Ascending aorta (tissue), 2 donors: ENCODE measurements at regions not wholly inside any gene's neighbourhood (a gene's known extent, or its start where the extent isn't known, plus 50 kb on each side); places are given as distances from the start of the nearest gene placed in this dataset.

Source experiments
- DNase-seq, 2 donors: peaks; one replicate each; pipeline ENCODE4 v3.0.0-alpha.2; 2019; ENCODE audit warnings: low spot score in 2 of 2
- H3K27ac ChIP-seq, 2 donors: fragments of 200-600 bp; sonication (generic); one replicate each; pipeline ENCODE4 v1.5.1; 2016 to 2017; ENCODE audit warnings: mild to moderate bottlenecking in 1 of 2
- H3K27me3 ChIP-seq: fragments of 200-600 bp; sonication (generic); one replicate; pipeline ENCODE4 v1.5.1; 2017
- H3K36me3 ChIP-seq, 2 donors: fragments of 200-600 bp; sonication (generic); one replicate each; pipeline ENCODE4 v1.5.1; 2016
- H3K4me1 ChIP-seq, 2 donors: fragments of 200-600 bp; sonication (generic); one replicate each; pipeline ENCODE4 v1.5.1; 2016 to 2017; ENCODE audit warnings: mild to moderate bottlenecking in 1 of 2
- H3K4me3 ChIP-seq, 2 donors: fragments of 200-600 bp; sonication (generic); one replicate each; pipeline ENCODE4 v1.5.1; 2016 to 2017; ENCODE audit warnings: mild to moderate bottlenecking in 1 of 2
- H3K9me3 ChIP-seq, 2 donors: fragments of 200-600 bp; sonication (generic); one replicate each; pipeline ENCODE4 v1.5.1; 2016
- intact Hi-C: fragments of 100-400 bp; cut with DNase I; formaldehyde crosslinking; loops from one replicate; pipeline ENCODE4 v1.15.1; 2023
- TF ChIP-seq, protein P1 (sequence below), 3 experiments: fragments of 200-600 bp in 2 of 3; fragments of 450-650 bp in 1 of 3; sonication (generic) in 2 of 3; IDR thresholded peaks; one replicate each; pipeline ENCODE4 v1.5.1; 2016 to 2019; ENCODE audit warnings: antibody characterized with exemption in 3 of 3, mild to moderate bottlenecking in 1 of 3, moderate library complexity in 1 of 3

DNA sequence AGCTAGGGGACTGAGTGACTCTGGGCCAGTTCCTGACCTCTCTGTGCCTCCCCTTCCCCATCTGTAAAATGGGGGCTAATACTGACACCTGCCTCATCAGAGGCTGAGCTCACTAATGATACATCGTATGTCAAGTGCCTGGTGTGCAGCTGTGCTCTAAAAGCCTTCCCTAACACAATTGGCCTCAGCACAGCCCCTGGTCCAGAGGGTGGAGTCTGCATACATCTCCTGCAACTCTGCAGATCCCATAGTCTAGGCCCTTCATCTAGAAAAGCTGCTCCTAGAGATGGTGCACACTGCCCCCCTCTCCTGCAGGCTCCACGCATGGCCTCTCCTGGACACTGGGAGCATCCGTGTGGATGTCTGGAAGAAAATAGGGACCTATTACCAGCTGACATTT lies 255.0 kb downstream of the RPS24 start:
- no peak overlapping the region for H3K27ac ChIP-seq
- intact Hi-C loops: no loop called here
- H3K36me3 ChIP-seq: no peaks in the 10 kb centered on the region
- H3K9me3 ChIP-seq: no peaks in the 10 kb centered on the region
- TF ChIP-seq, protein P1, sequence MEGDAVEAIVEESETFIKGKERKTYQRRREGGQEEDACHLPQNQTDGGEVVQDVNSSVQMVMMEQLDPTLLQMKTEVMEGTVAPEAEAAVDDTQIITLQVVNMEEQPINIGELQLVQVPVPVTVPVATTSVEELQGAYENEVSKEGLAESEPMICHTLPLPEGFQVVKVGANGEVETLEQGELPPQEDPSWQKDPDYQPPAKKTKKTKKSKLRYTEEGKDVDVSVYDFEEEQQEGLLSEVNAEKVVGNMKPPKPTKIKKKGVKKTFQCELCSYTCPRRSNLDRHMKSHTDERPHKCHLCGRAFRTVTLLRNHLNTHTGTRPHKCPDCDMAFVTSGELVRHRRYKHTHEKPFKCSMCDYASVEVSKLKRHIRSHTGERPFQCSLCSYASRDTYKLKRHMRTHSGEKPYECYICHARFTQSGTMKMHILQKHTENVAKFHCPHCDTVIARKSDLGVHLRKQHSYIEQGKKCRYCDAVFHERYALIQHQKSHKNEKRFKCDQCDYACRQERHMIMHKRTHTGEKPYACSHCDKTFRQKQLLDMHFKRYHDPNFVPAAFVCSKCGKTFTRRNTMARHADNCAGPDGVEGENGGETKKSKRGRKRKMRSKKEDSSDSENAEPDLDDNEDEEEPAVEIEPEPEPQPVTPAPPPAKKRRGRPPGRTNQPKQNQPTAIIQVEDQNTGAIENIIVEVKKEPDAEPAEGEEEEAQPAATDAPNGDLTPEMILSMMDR (IDR thresholded peaks at IDR 0.05): no peak
- H3K4me1 ChIP-seq: no peaks in the 10 kb centered on the region
- no peak overlapping the region for H3K4me3 ChIP-seq
- no peaks in the 10 kb centered on the region for H3K27me3 ChIP-seq
- no peak for DNase-seq

DNA sequence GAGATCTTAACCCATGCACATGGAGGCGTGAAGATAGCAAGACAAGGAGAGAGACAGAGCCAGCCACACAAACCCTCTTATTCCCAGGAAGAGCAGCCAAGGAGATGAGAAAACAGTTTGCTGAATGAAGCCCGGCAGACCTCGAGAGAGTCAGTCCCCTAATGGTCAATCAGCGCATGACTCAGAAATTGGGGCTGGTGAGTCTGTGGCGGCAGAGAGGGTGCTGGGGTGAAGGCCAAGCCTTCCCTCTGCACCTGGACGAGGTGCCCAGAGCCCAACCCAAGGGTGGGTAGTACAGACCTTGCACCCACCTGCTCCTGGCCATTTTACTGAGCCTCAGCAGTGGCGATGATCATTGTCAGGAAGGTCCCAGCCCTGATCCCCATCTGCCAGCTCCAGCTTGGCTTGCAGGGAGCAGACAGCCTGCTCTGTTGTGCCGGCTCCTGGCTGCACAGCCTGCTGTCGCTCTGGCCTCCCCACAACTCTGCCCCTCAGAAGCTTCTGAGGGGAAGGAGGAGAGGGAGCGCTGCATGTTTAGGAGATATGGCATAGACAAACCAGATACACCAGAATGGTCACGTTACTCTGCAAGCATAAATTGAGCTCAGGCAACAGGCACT lies 256.6 kb downstream of the RPS24 start:
- Histone ChIP-seq H3K36me3 (no peaks in the 10 kb centered on the region), H3K27me3 (no peaks in the 10 kb centered on the region), H3K27ac (no peak overlapping the region), H3K4me3 (no peak overlapping the region), H3K9me3 (no peaks in the 10 kb centered on the region), H3K4me1 (no peaks in the 10 kb centered on the region)
- no peak for DNase-seq
- intact Hi-C loops: no loop called here
- TF ChIP-seq, protein P1 (IDR thresholded peaks at IDR 0.05): no peak

DNA sequence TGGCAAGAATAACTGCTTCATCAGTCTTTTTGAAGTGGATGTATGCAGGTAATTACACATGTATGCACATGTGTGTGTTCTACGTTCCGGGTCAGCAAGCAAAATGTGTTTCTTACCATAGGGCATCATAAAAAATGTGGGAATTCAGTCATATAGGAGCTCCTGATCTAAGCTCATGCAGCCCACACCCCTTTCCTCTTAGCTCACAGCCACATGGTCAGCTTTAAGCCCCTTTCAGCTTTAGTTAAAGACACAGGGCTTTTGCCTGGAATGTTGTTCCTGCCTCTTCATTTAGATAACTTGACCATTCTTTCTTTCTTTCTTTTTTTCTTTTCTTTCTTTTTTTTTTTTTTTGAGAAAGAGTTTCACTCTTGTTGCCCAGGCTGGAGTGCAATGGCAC lies 258.1 kb downstream of the RPS24 start:
- no peak for DNase-seq
- Histone ChIP-seq H3K4me1 (no peaks in the 10 kb centered on the region), H3K36me3 (no peaks in the 10 kb centered on the region), H3K4me3 (no peak overlapping the region), H3K9me3 (no peaks in the 10 kb centered on the region), H3K27me3 (no peaks in the 10 kb centered on the region), H3K27ac (no peak overlapping the region)
- TF ChIP-seq, protein P1 (IDR thresholded peaks at IDR 0.05): no peak
- intact Hi-C loops: no loop called here

DNA sequence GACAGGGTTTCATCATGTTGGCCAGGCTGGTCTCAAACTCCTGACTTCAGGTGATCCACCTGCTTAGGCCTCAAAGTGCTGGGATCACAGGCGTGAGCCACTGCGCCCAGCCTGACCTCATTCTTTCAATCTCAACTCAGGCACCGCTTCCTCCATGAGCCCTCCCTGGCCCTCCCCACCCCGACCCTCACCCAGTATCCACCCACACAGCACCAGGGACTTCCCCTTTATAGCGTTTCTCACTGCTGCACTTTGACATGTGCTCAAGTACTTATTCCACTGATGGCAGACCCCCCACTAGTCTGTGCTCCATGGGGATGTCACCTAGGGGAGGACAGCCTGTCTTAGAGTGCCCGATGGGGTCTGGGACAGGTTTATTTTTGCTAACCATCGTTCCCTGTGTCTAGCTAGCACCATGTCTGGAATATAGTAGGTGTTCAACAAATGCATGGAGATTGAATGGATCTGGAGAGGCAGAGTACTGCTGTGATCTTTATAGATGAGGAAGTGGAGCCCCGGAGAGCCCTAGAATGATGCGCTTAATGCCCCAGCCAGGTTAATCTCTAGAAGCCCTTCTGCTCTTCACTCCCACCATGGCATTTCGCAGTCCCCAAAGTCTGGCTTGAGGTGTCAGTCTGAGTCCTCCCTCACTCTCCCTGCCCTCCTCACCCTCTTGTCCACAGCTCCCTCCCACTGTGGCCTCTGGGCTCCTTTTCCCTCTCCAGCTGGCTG lies 258.8 kb downstream of the RPS24 start:
- DNase-seq: no peak
- no peaks in the 10 kb centered on the region for H3K4me1 ChIP-seq

DNA sequence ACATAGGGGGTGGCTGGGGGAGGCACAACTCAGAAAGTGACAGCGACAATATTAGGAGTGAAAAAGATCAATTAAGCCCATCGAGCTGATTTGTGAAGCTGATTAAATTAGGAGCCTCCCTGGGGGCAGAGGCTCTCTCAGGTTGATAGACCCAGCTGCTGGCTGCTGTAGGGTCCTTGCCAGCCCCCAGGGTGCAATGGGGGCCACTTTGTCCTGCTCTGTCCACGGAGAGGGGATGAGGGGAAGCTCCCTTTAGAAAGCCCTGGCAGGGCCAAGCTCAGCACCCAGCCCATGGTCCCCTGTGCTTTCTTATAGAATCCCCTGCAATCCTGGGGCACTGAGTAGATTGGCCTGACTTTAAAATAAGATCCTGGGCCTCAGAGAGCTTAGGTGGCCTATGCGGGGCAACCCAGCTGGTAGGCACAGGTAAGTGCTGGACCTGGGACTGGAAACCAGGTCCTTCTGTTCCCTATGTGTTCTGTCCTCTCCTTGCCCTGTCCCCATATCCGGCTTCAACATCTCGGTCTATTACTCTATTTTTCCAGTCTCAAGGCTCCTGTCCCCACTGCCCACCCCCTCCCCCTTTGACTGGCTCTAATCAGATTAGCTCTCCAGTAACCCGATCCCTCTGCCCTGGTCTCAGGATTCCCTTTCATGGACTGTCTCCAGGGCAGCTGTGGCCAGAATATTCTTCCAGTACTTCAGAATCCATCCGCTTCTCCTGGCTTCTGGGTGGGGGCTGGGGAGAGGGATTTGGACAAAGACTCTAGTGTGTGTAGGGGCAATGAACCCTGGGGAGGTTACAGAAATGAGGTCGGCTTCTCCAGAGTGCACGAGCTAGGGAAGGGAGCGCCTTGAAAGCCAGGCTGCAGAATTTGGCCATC lies 259.6 kb downstream of the RPS24 start:
- TF ChIP-seq, protein P1 (IDR thresholded peaks at IDR 0.05): no peak
- no peaks in the 10 kb centered on the region for H3K4me1 ChIP-seq
- intact Hi-C loops: no loop called here
- H3K27me3 ChIP-seq: no peaks in the 10 kb centered on the region
- H3K9me3 ChIP-seq: no peaks in the 10 kb centered on the region
- H3K4me3 ChIP-seq: no peak overlapping the region
- H3K27ac ChIP-seq: no peak overlapping the region
- H3K36me3 ChIP-seq: no peaks in the 10 kb centered on the region
- no peak for DNase-seq

More for the DNA sequence above, 258.8 kb downstream of the RPS24 start:
- no peaks in the 10 kb centered on the region for H3K36me3 ChIP-seq
- no peaks in the 10 kb centered on the region for H3K9me3 ChIP-seq
- TF ChIP-seq, protein P1 (IDR thresholded peaks at IDR 0.05): no peak
- no peak overlapping the region for H3K27ac ChIP-seq
- intact Hi-C loops: no loop called here
- no peaks in the 10 kb centered on the region for H3K27me3 ChIP-seq
- H3K4me3 ChIP-seq: no peak overlapping the region
